Midbrain (tissue), 1 donor: ENCODE measurements at regions not wholly inside any gene's neighbourhood (a gene's known extent, or its start where the extent isn't known, plus 50 kb on each side); places are given as distances from the start of the nearest gene placed in this dataset.

Source experiments
- DNase-seq: peaks from one replicate; lab custom pipeline; 2025; lab: John Stamatoyannopoulos, UW

DNA sequence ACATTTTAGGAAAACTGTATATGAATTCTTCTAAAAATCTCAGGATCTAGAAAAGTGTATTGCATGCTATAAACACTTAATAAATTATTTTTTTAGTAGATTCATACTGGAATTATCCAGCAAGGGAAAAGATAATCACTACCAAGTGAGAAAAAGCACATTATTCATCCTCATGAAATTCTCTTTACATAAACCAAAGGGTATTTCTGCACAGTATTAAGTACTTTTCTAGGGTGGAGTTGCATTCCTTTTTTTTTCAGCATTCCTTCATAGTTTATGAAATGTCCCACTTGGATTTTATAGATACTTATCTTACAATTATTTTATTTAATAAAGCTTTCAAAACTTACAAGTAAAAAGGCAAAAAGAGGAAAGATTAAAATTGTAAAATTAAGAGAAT, 403.3 kb downstream of the HGF start:
- no peak for DNase-seq

DNA sequence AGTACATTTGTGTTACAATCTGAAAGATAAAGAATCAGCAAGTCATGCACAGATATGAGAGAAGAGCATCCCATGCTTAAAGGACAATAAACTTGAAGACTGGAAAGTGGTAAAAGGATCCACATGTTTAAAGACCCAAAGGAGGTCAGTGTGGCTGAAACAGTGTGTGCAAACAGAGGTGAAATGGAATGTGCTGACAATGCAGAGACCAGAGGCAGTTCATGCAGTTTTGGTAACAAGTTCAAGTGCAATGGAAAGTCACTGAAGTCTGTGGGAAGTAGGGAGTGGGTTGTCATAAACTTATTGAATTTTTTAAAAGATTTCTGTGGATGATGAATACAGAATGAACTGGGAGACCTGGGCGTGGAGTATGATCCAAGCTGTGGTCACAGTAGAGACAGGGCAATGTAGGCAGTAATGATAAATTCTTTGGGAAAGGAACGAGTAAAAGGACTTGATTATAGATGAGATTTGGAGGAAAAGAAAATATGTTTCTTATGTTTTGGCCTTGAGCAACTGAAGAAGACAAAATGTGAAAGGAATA, 408.0 kb downstream of the HGF start:
- no peak for DNase-seq

DNA sequence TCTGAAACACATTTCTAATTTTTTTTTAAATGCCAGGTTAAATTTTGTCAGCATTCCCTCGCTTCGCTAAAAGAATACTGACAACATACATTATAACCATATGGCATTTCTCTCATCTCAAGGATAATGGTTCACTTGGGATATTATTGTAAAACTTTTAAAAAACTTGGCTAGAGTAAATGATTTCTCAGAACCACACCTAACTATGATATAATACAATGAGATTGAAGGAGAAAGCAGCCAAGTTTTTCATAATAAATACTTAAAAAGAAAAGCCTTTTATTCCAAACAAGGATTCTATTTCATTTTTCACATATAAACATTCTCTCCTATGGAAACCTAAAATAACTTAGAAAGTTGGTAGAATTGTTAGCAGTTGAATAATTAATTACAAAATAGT, 413.9 kb downstream of the HGF start:
- no peak for DNase-seq

DNA sequence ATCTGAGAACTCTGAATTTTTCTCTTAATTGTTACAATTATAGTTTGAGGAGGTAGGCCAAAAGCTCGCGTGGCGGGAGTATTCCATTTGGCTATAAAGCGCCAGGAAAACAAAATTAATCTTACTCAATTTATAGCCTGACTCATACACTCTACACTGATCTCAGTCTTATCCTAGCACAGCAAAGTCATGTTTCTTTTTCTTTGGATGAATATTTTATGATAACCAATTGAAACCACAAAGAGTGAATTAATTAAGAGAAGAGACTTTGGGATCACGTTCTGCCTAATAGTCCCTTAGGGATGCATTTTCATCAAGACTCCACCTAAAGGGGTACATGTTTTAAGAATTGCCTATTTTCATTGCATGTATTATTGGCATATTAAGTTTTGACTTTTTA, 420.8 kb downstream of the HGF start:
- DNase-seq, result no peak

DNA sequence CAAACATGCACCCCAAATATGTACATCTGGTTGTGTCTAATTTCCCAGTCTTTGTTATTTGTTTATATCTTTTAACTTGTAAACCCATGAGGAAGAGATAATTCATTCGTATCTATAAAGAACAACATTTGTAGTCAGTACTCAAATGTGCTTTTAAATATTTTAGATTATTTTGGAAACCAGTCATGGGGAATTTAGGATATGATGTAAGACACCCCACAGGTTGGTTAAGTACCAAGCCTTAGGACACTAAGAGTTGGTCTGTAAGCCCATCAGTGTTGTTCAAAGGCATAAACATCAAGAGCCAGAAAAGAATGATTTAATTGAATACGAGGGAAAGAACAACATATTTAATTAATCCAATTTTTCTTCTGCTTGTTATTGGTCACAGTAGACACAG, 421.1 kb upstream of the SEMA3C start:
- DNase-seq, result no peak

DNA sequence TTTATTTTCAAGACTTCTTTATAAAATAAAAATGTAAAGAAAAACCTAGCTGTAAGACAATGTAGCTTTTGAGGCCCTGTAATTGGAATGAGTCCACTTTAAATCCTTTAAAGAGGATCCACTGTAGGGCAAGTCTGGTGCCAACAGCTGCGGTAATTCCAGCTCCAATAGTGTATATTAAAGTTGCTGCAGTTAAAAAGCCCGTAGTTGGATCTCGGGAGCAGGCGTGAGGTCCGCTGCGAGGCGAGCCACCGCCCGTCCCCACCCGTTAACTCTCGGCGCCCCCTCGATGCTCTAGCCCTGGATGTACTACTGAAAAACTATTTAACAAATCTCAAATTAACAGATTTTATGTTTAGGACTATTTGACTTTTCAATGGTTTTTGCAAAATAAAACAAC, 414.7 kb upstream of the SEMA3C start:
- DNase-seq, result no peak

DNA sequence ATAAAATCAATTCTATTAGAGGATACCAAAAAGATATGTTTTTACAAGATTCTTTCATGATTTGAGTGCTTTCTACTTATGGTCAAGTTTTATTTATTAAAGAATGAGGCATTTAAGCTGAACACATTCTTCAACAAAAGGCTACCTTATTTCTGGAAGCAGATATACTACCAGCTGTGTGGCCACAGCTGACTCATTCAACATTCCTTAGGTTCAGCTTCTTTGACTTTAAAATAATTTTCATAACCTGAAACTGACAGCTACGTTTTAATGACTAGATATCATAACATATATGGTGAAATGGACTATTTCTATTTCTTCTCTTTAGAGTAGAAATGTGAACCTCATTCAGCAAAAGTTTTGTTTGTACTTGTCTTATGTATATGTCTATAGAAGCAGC, 414.2 kb upstream of the SEMA3C start:
- DNase-seq, result no peak

DNA sequence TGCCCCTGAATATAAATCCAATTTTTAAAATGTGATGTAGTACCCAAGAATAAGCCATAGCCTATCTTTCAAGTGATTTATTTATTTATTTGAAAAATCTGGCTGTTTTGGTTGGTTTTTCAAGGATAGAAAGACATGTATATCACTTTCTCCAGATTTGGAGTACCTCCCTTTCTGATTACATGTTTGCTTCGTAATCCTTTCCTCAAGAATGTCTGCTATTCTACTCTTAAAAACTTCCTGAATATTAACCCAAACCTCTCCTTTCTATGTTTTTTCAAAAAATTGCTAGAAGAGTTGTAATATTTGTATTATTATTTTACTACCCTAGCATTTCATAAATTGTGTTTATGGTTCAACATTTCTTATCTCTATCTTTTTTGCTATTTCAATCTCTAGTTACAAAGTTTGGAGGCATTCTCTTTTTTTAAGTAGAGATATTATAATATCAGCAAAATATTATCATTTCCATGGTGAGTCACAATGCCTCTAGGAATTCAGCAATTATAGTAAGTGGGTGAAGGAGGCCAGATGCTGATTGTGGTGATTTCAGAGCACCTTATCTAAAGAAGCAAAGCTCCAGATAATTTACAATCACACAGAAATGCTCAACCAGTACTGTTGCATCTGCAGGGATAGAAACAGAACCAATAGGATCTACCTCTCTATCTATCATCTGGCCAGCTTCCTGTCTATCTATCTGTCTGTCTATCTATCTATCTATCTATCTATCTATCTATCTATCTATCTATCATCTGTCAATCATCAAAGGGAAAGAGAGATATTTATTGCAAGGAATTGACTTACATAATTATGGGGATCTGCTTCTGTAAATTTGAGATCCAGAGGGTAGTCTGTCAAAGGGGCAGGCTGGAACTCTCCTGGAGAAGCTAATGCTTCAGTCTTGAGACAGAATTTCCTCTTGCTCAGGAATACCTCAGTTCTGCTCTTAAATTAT, 412.5 kb upstream of the SEMA3C start:
- DNase-seq, result no peak

DNA sequence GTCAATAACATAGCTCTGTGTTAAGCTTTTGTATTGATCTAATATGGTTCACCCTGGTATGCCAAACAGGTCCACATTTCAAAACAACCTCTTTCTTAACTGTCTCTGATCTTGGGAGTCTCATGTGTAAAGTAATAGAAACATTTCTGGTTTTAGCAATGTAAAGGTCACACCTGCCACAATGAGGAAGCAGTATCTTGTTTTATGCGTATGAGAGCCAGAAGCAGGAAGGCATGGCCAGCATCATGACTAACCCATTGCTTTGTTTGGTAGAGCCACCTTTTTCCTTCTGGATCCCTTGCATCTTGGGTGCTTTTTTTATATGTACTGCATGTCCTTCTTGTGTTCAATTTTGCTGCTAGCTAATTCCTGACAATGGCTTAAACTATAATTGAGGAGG, 411.3 kb upstream of the SEMA3C start:
- DNase-seq, result no peak

DNA sequence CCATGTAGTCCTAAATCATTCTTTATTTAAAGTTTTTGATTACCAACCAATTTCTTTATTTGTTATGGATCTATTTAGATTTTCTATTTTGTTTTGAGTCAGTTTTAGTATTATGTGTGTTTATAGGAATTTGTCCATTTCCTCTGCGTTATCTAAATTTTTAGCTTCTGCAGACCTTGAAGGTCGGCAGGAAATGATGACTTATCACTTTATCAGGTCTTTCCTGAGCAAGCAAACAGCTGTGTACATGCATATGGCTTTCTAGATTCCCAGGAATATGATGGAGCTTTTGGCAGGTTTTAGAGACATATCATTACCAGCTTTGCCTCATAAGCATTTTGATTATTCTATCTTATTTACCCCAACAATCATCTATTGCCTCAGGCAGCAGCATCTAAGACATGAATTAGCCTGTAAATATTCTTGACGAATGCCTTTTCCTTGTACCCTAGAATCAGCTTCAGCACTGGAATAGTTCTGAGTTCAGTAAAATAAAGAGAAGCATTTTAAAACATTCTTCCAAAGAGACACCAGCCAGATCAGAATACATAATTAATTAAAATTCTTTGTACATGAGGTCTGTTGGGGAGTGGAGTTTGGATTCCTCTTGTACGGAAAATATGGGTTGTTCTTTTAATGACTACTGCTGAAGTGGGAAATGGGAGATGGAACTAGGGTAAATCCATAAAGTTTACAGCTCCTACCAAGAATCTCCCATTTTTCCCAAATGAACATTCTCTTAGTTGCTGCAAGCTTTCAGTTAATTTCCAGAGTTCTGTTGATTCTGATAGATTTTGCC, 408.8 kb upstream of the SEMA3C start:
- DNase-seq, result no peak

DNA sequence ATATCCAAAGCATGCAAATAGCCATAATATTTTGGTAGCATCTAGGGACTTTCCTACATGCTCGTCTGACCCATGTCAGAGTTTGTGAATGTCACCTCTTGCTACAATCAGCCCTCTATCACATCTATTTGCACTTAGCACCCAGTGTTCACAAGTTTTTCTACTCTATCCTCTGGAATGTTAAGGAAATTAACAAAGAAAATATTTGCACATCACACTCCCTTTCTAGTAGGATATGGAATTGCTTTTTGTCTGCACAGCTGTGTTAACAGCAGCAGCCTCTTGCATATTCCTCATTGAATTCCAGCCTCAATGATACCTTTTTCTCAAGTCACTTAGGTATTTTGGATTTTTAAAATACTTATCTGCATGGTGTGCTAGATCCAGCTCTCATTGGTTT, 403.1 kb upstream of the SEMA3C start:
- DNase-seq, result no peak

DNA sequence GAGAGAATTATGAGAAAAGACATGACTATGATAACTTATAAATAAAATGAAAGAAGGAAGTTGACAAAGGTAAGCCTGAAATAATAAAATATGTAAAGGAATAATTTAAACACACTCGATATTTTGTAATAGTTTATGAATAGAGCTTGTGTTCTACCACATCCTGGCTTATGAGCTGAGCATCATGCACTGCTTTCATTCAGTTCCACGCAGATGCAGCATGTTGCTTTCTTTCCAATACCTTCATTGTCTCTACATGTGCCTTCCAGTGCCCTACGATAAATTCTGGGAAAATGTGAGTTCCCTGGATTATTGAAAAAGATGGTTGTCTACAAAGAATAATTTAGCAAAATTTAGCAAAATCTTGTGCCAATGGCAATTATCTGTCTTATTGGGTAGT, 398.9 kb upstream of the SEMA3C start:
- no peak for DNase-seq

DNA sequence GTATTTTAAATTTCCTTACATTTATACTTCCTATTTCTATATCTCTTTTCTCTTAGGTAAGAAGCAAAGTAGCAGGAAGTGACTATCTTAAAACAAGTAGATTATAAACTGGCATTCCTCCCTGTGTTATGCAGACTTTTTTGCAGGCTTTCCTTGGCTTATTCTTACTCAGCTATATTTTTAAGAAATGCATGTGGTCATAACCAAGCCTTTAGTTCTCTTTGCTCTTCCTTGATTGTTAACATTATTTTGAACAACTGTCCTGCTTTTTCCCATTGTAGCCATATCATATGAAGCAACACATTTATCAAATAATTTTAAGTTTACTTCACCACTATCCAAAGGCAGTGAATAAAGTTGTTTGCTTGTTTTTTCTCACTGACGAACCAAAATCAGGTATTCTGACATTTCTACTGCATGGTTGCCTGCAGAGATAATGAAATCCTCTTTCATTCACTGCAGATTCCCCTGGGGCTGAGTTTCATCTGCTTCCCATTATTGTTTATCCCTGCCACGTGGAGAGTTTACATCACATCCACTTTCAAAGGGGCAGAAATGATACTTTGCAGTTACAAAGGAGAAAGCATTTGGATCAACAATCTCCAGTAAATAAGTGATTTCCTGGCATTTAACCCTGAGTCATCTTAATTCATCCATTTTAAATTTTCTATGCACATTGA, 389.9 kb upstream of the SEMA3C start:
- DNase-seq, result no peak

DNA sequence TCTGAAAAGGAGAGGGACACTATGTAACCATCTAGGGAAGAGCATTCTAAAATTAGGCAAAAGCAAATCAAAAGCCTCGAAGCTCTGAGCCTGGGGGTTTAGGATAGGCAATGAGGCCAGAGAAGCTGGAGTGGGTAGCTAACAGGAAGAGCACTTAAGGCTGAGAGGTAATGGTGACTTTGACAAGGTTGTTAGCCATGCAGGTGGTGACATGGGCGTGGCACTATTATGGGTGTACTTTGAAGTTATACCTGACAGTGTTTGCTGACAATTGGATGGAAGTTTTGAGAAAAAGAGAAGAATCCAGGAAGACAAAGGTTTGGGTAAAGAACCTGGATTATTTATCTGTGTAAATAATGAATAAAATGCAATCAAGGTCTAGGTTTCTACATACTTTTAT, 383.0 kb upstream of the SEMA3C start:
- no peak for DNase-seq

DNA sequence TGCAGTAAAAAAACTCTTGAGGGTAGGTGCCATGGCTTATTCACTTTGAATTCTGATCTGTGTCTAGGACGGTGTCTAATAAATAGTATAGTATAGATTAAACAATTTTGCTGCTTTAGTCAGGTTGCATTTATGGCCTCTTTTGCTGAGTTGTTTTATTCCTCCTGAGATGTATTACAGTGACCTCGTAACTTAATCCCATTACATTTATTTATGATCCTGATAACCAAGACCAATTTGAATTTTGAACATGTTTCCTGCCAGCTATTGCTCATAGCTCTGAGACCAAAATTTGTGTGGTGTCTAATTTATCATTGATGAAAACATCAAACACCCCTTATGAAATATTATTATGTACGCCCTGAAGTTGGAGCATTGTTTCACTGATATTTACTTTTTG, 381.9 kb upstream of the SEMA3C start:
- DNase-seq, result no peak

DNA sequence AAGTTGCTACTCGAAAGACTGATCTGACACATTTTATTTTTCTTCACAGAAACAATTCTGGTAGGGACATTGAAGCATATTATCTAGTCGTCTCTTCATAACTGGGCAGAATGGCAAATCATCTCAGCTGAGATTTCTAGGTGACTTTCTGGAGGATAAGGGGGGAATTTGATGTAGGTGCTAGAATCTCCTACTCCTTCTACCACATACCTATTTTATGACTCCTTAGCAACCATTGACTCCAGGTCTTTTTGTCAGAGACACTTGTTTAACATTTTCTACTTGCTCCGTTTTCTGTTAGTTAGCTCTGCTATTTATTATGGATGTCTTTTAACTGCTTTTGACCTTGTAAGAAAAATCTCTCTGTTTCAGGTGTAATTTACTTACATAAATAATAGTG, 380.9 kb upstream of the SEMA3C start:
- no peak for DNase-seq

DNA sequence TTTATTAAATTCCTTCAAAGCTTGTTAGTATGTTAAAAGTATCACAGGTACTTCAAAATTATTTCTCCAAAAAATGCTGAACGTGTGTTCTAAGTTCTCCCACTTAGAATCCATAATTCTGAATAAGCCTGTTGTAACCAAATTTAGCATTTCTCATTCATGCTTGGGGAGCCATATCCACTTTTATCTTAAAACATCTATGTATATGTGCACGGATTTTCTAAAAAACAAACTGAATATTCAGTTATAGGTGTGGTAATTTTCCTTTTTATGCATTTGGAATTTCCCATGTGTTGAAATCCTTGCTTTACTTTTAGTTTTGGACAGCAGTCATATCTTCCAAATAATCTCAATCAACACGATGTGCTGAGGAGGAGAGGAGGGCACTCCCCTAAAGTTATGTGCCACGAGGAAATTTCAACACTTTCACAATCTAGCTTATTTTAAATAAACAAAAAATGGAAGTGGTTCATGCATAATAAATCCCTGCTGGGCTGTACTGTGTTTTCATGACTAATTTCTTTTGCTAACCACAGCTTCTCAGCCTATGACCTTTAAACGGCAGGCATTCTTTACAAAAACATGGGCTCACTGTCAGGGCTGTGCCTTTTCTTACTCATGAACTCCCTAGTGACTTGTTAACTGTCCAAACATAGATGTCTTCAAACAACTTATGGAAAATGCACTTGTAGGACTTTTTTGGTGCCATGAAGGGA, 380.3 kb upstream of the SEMA3C start:
- DNase-seq, result no peak

DNA sequence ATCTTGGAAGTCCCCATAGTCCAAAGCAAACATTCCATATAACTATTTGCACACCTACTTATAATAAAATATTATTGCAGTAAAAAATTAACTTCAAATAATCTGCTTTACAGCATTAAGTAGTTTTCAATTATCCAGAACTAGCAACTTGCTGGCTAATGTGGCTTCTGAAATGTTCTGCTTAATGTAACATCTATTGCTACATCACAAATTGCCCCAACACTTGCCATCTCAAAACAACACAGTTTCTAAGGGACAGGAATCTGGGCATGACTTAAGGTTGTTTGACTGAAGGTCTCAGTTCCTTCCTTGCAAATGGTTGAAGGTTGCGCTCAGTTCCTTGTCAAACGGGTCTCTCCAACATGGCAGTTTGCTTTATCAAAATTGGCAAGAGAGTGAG, 378.5 kb upstream of the SEMA3C start:
- DNase-seq, result no peak

DNA sequence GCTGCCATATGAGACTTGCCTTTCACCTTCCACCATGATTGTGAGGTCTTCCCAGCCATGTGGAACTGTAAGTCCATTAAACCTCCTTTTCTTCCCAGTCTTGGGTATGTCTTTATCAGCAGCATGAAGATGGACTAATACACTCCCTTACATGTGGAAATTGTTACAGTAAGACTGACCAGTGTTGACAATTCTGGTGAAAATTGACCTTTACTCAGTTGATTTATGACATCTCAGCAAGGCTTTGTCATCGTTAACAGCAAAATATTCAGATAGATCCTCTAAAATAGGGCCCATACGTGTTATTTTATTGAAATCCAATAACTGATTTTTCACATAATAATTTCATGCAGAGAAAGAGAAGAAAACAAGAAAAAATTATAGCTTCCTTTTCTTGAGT, 377.9 kb upstream of the SEMA3C start:
- DNase-seq, result no peak

DNA sequence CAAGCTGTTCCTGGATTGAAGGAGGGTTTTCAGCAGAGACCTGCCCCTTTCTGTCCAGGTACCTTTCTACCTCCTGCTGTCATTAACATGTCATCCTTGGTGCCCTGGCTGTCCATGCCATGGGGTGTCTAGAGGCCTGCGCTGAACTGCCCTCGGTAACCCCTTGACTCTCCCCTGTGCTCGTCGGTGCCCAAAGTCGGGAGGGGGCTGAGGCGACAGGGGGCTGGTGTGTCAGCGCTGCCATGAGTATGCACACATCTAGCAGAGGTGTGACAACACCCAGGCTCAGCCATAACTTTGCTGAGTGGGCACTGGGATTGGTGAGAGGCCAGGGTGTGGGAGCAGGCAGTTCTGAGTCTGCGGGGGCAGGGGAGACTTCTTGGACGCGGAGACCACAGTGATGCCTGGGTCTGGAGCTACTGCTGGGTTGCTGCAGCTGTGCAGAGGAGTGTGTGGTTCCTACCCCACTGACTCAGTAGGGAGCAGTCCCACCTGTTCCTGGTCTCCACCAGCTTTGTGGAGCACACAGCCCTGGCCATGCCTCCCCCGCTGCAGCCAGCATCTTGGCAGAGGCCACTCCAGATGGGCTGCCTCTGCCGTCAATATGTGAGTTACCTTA, 376.2 kb upstream of the SEMA3C start:
- DNase-seq, result no peak

DNA sequence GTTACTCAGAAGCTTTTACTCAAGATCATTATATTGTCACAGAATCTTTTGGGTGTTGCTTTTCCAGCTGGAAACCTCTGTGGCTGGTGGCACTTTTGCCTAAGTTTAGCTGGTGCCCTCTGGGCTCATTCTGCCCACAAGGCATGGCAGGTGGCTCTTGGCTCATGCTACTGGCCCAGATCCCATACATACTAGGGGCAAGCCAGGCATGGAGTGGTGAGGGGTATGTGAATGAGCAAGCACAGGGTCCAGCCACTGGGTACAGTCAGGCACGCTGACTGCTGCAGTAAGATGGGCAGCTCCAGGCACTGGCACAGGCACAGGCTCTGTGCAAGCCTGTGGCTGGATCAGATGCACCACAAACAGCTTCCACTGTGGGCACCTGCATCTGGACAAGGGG, 375.0 kb upstream of the SEMA3C start:
- no peak for DNase-seq
